Cardiac fibroblast (primary cell): ENCODE measurements at regions not wholly inside any gene's neighbourhood (a gene's known extent, or its start where the extent isn't known, plus 50 kb on each side); places are given as distances from the start of the nearest gene placed in this dataset.
"Not testable (repeated sequence)": the region's sequence is repeated elsewhere in the genome, so short reads cannot be mapped to it uniquely, and the experiment has no call there.

ENCODE experiments used
- DNase-seq, 2 donors: peaks; one replicate each; pipeline versions ENCODE4 v3.0.0 to v3.0.0-alpha.2; 2010; ENCODE audit warnings: low read depth in 2 of 2
- H3K4me3 ChIP-seq, 2 donors: replicated peaks in 1 of 2; 1 replicate in 1 of 2; 2 replicates in 1 of 2; pipeline ENCODE4 v1.5.1; 2011; ENCODE audit warnings: low read depth in 2 of 2, low read length in 2 of 2, mild to moderate bottlenecking in 2 of 2, moderate library complexity in 1 of 2
- CTCF ChIP-seq: IDR thresholded peaks from one replicate; pipeline ENCODE4 v1.5.1; 2011; ENCODE audit warnings: low read depth, mild to moderate bottlenecking, low read length, inconsistent platforms

- no peak for TF ChIP-seq CTCF
- H3K4me3 ChIP-seq: no peak overlapping the region
- DNase-seq: no peak
Measured at GRCh38 chr4:131006388-131006787, 1910.4 kb downstream of the C4orf33 start.

GRCh38 chr4:131011961-131012360 is 1916.0 kb downstream of the C4orf33 start:
- H3K4me3 ChIP-seq, DNase-seq: not testable (repeated sequence)

- no peak for DNase-seq
- no peak for TF ChIP-seq CTCF
- H3K4me3 ChIP-seq: no peak overlapping the region
Measured at GRCh38 chr4:131013226-131013625, 1917.3 kb downstream of the C4orf33 start.

- TF ChIP-seq CTCF: no peak
- no peak for DNase-seq
- no peak overlapping the region for H3K4me3 ChIP-seq
Measured at GRCh38 chr4:131026771-131027170, 1930.8 kb downstream of the C4orf33 start.

- DNase-seq: no peak
- no peak overlapping the region for H3K4me3 ChIP-seq
- no peak for TF ChIP-seq CTCF
Measured at GRCh38 chr4:131044368-131044767, 1948.4 kb downstream of the C4orf33 start.

- H3K4me3 ChIP-seq: no peak overlapping the region
- DNase-seq: no peak
- no peak for TF ChIP-seq CTCF
Measured at GRCh38 chr4:131046821-131047220, 1950.9 kb downstream of the C4orf33 start.

GRCh38 chr4:131052646-131053045 is 1956.7 kb downstream of the C4orf33 start:
- H3K4me3 ChIP-seq: no peak overlapping the region
- no peak for TF ChIP-seq CTCF
- DNase-seq: no peak
